Suprapubic skin (tissue), 4 donors: ENCODE measurements at regions not wholly inside any gene's neighbourhood (a gene's known extent, or its start where the extent isn't known, plus 50 kb on each side); places are given as distances from the start of the nearest gene placed in this dataset.

Experiments used
- DNase-seq, 2 donors: peaks; one replicate each; pipeline ENCODE4 v3.0.0-alpha.2; 2019; ENCODE audit warnings: low spot score in 2 of 2
- H3K27ac ChIP-seq: fragments of 200-600 bp; sonication (generic); one replicate; pipeline ENCODE4 v1.5.1; 2019
- H3K27me3 ChIP-seq: fragments of 200-600 bp; sonication (generic); one replicate; pipeline ENCODE4 v1.5.1; 2019
- H3K36me3 ChIP-seq: fragments of 200-600 bp; sonication (generic); one replicate; pipeline ENCODE4 v1.5.1; 2019
- H3K4me1 ChIP-seq: fragments of 200-600 bp; sonication (generic); one replicate; pipeline ENCODE4 v1.5.1; 2019
- H3K4me3 ChIP-seq: fragments of 200-600 bp; sonication (generic); one replicate; pipeline ENCODE4 v1.5.1; 2019; ENCODE audit warnings: mild to moderate bottlenecking
- H3K9me3 ChIP-seq: fragments of 200-600 bp; sonication (generic); one replicate; pipeline ENCODE4 v1.5.1; 2019
- CTCF ChIP-seq, 2 donors: fragments of 200-600 bp in 1 of 2; fragments of 450-650 bp in 1 of 2; sonication (generic) in 1 of 2; IDR thresholded peaks; one replicate each; pipeline ENCODE4 v1.5.1; 2016 to 2019; ENCODE audit warnings: antibody characterized with exemption in 2 of 2, mild to moderate bottlenecking in 1 of 2, moderate library complexity in 1 of 2
- EP300 ChIP-seq: sonication (generic); formaldehyde crosslinking; IDR thresholded peaks from one replicate; pipeline ENCODE4 v1.6.1; 2017; ENCODE audit warnings: antibody characterized with exemption
- POLR2A ChIP-seq, 2 donors: fragments of 450-650 bp; IDR thresholded peaks; one replicate each; pipeline ENCODE4 v1.6.1; 2017; ENCODE audit warnings: antibody characterized with exemption in 2 of 2, mild to moderate bottlenecking in 2 of 2, moderate library complexity in 2 of 2
- POLR2AphosphoS5 ChIP-seq, 3 donors: sonication (generic); formaldehyde crosslinking; IDR thresholded peaks; one replicate each; pipeline ENCODE4 v1.6.1; 2017; ENCODE audit warnings: antibody characterized with exemption in 3 of 3
- WGBS: methylation state at CpG from one replicate; pipeline ENCODE4 v1.1.5; 2018; 5-methylcytosine and 5-hydroxymethylcytosine counted together

GRCh38 chr17:13181683-13182082 lies 163.9 kb upstream of the ELAC2 start:
- TF ChIP-seq EP300 (no peak), POLR2A (IDR thresholded peaks at IDR 0.05) (no peak), POLR2AphosphoS5 (IDR thresholded peaks at IDR 0.05) (no peak), CTCF (IDR thresholded peaks at IDR 0.05) (no peak)
- Histone ChIP-seq H3K9me3 (peaks cover 3% of the 10 kb centered on the region), H3K4me3 (no peak overlapping the region), H3K4me1 (no peaks in the 10 kb centered on the region), H3K36me3 (no peaks in the 10 kb centered on the region), H3K27me3 (no peaks in the 10 kb centered on the region), H3K27ac (no peak overlapping the region)
- WGBS, result 38% methylated on average over 2 of the region's 2 CpGs
- no peak for DNase-seq

- WGBS, result 46% methylated on average over 4 of the region's 4 CpGs
- Histone ChIP-seq H3K27me3 (no peaks in the 10 kb centered on the region), H3K27ac (no peak overlapping the region), H3K4me3 (no peak overlapping the region), H3K36me3 (no peaks in the 10 kb centered on the region), H3K4me1 (no peaks in the 10 kb centered on the region), H3K9me3 (peaks cover 8% of the 10 kb centered on the region)
- DNase-seq, result no peak
- TF ChIP-seq POLR2A (IDR thresholded peaks at IDR 0.05), result no peak
- TF ChIP-seq EP300, result no peak
- TF ChIP-seq CTCF (IDR thresholded peaks at IDR 0.05), result no peak
- no peak for TF ChIP-seq POLR2AphosphoS5 (IDR thresholded peaks at IDR 0.05)
These were observed 158.6 kb upstream of the ELAC2 start for GRCh38 chr17:13176436-13176835.

- Histone ChIP-seq H3K4me3 (no peak overlapping the region), H3K27me3 (no peaks in the 10 kb centered on the region), H3K9me3 (peaks cover 9% of the 10 kb centered on the region), H3K27ac (no peak overlapping the region), H3K4me1 (no peaks in the 10 kb centered on the region), H3K36me3 (no peaks in the 10 kb centered on the region)
- DNase-seq, result no peak
- TF ChIP-seq CTCF (IDR thresholded peaks at IDR 0.05) (no peak), EP300 (no peak), POLR2A (IDR thresholded peaks at IDR 0.05) (no peak), POLR2AphosphoS5 (IDR thresholded peaks at IDR 0.05) (no peak)
- WGBS, result 95% methylated on average over 1 of the region's 1 CpG
These were observed 154.0 kb upstream of the ELAC2 start for GRCh38 chr17:13171790-13172189.

- 70% methylated on average over 1 of the region's 1 CpG for WGBS
- Histone ChIP-seq H3K4me1 (no peaks in the 10 kb centered on the region), H3K27ac (no peak overlapping the region), H3K4me3 (no peak overlapping the region), H3K9me3 (no peaks in the 10 kb centered on the region), H3K27me3 (no peaks in the 10 kb centered on the region), H3K36me3 (no peaks in the 10 kb centered on the region)
- no peak for TF ChIP-seq POLR2AphosphoS5 (IDR thresholded peaks at IDR 0.05)
- TF ChIP-seq POLR2A (IDR thresholded peaks at IDR 0.05), result no peak
- no peak for TF ChIP-seq EP300
- TF ChIP-seq CTCF (IDR thresholded peaks at IDR 0.05), result no peak
- no peak for DNase-seq
These were observed 144.5 kb upstream of the ELAC2 start for GRCh38 chr17:13162361-13162760.

DNA sequence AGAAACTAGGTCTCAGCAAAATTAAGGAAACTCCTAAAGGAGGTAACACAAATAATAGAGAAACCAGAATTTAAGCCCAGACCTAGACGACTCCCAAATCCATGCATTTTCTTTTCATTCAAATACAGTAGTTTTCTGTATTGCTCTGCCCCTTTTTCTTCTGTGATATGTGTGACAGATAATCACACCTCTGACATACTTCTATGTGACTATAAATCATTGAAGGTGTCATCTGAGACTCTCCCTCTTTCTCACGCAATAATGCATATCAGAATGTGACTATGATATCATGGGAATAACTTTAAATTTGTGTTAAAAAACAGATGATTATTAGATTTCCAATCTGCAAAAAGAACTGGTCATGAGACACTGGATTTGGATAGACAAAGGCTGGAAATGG lies 143.0 kb upstream of the ELAC2 start:
- Histone ChIP-seq H3K36me3 (no peaks in the 10 kb centered on the region), H3K27me3 (no peaks in the 10 kb centered on the region), H3K4me1 (no peaks in the 10 kb centered on the region)

More for the DNA sequence above, 143.0 kb upstream of the ELAC2 start:
- H3K9me3 ChIP-seq, result no peaks in the 10 kb centered on the region
- no peak for TF ChIP-seq CTCF (IDR thresholded peaks at IDR 0.05)
- no peak overlapping the region for H3K4me3 ChIP-seq
- 58% methylated on average over 2 of the region's 2 CpGs for WGBS
- no peak overlapping the region for H3K27ac ChIP-seq
- no peak for DNase-seq
